ENCODE measurements at regions not wholly inside any gene's neighbourhood (a gene's known extent, or its start where the extent isn't known, plus 50 kb on each side); places are given as distances from the start of the nearest gene placed in this dataset.

DNA sequence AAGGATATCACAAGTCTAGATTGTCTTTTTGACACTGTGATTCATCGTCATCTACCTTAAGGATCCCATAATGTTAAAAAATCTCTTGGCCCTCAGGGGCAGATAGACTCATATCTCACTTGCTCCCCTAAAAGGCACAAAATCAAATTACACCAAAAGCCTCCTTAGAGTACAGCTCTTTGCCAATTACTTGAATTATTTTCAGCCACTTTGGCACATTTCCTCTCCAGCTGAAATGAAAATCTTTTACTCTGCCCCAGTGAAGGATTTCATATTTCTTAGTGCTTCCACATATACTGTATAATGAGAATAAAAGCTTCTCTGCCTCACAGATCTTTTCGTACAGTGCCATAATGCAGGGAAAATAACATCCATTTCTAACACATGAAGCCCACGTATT, 190.7 kb upstream of the GBE1 start:
- Histone ChIP-seq H2AFZ (ENCODE audit: low read length) (no peak overlapping the region), H3K9me3 (ENCODE audit: low read length) (no peaks in the 10 kb centered on the region), H3K36me3 (ENCODE audit: low read depth, low read length) (no peaks in the 10 kb centered on the region), H4K20me1 (ENCODE audit: low read length) (no peaks in the 10 kb centered on the region), H3K27ac (ENCODE audit: low read length) (no peak overlapping the region), H3K4me2 (ENCODE audit: low read length) (no peak overlapping the region), H3K79me2 (ENCODE audit: low read length) (no peaks in the 10 kb centered on the region), H3K4me1 (ENCODE audit: insufficient read depth, low read length) (no peaks in the 10 kb centered on the region), H3K27me3 (ENCODE audit: low read length) (no peaks in the 10 kb centered on the region), H3K4me3 (ENCODE audit: low read length) (no peak overlapping the region), H3F3A (ENCODE audit: low read length, unreplicated experiment) (no peaks in the 10 kb centered on the region), H3K9me2 (replicated peaks; ENCODE audit: low read length) (no peaks in the 10 kb centered on the region), H3K9ac (ENCODE audit: low read length) (no peak overlapping the region)
- ChIA-PET CTCF (no interaction called here), POLR2A (ENCODE audit: unreplicated experiment) (no interaction called here)
- TF ChIP-seq, protein P1, sequence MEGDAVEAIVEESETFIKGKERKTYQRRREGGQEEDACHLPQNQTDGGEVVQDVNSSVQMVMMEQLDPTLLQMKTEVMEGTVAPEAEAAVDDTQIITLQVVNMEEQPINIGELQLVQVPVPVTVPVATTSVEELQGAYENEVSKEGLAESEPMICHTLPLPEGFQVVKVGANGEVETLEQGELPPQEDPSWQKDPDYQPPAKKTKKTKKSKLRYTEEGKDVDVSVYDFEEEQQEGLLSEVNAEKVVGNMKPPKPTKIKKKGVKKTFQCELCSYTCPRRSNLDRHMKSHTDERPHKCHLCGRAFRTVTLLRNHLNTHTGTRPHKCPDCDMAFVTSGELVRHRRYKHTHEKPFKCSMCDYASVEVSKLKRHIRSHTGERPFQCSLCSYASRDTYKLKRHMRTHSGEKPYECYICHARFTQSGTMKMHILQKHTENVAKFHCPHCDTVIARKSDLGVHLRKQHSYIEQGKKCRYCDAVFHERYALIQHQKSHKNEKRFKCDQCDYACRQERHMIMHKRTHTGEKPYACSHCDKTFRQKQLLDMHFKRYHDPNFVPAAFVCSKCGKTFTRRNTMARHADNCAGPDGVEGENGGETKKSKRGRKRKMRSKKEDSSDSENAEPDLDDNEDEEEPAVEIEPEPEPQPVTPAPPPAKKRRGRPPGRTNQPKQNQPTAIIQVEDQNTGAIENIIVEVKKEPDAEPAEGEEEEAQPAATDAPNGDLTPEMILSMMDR (conservative IDR thresholded peaks at IDR 0.05; ENCODE audit: low read depth, low read length) = no peak
- TF ChIP-seq EZH2 (IDR thresholded peaks at IDR 0.05; ENCODE audit: low read length, unreplicated experiment) = no peak
- TF ChIP-seq EZH2phosphoT487 (IDR thresholded peaks at IDR 0.05; ENCODE audit: borderline replicate concordance, low read length) = no peak
- DNase-seq (no peak), ATAC-seq (no peak)
- intact Hi-C loops (cut with micrococcal nuclease) = no loop called here
- no TSS peak for BruUV-seq (replicated peaks)

DNA sequence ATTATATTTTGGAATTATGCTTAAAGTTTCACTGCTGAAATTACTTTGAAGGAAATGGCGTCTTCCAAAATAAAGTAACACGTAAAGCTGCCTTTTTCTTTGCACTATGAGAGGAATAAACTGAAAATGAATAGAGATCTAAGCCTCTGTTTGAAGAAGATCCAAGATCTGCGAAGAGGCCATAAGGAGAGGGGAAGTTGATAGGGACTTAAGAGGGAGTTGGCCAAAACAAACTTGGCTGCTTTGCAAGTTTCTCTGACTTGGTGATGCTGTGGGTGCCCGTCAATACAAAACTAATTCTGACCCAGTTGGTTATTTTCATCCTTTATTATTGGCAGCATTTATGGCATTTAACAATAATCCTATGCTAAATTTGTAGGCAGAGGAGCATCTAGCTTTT, 190.2 kb upstream of the GBE1 start:
- CTCF ChIA-PET = interaction anchor here (0.7 kb wide), 1 partner anchor 354 kb away, joined by 3 read pairs; no protein-coding TSS in a partner anchor
- intact Hi-C loops (cut with micrococcal nuclease) = no loop called here
- no peaks in the 10 kb centered on the region for H3K79me2 ChIP-seq (ENCODE audit: low read length)
- H3F3A ChIP-seq (ENCODE audit: low read length, unreplicated experiment) = no peaks in the 10 kb centered on the region
- no peak overlapping the region for H3K4me2 ChIP-seq (ENCODE audit: low read length)
- ATAC-seq = no peak
- DNase-seq = no peak
- POLR2A ChIA-PET (ENCODE audit: unreplicated experiment) = no interaction called here
- H3K9ac ChIP-seq (ENCODE audit: low read length) = no peak overlapping the region
- H3K4me3 ChIP-seq (ENCODE audit: low read length) = no peak overlapping the region
- H3K27me3 ChIP-seq (ENCODE audit: low read length) = no peaks in the 10 kb centered on the region
- BruUV-seq (replicated peaks) = no TSS peak
- no peak overlapping the region for H2AFZ ChIP-seq (ENCODE audit: low read length)
- H4K20me1 ChIP-seq (ENCODE audit: low read length) = no peaks in the 10 kb centered on the region
- H3K9me2 ChIP-seq (replicated peaks; ENCODE audit: low read length) = no peaks in the 10 kb centered on the region
- H3K27ac ChIP-seq (ENCODE audit: low read length) = no peak overlapping the region
- no peaks in the 10 kb centered on the region for H3K36me3 ChIP-seq (ENCODE audit: low read depth, low read length)
- H3K4me1 ChIP-seq (ENCODE audit: insufficient read depth, low read length) = no peaks in the 10 kb centered on the region
- TF ChIP-seq EZH2 (IDR thresholded peaks at IDR 0.05; ENCODE audit: low read length, unreplicated experiment) (no peak), EZH2phosphoT487 (IDR thresholded peaks at IDR 0.05; ENCODE audit: borderline replicate concordance, low read length) (no peak)
- TF ChIP-seq, protein P1 (conservative IDR thresholded peaks at IDR 0.05; ENCODE audit: low read depth, low read length) = no peak
- H3K9me3 ChIP-seq (ENCODE audit: low read length) = no peaks in the 10 kb centered on the region

DNA sequence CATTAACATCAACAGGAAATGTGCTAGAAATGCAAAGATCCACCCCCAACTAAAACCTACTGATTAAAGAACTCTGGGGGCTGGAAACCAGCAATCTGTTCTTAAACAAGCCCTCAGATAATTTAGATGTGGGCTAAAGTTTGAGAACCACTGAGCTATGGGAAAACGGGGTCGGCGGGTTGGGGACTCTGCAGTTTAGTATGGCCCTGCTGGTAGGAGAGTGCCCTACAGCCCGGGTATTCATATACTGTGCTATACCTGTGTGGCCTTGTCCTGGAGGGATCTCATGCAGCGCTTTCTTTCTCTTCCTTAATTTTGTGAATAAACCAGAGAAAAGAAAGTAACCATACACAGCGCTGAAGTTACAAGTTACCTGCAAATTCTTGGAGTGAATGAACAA, 189.7 kb upstream of the GBE1 start:
- ChIA-PET CTCF (interaction anchor here (0.7 kb wide), 1 partner anchor 354 kb away, joined by 3 read pairs; no protein-coding TSS in a partner anchor), POLR2A (ENCODE audit: unreplicated experiment) (no interaction called here)
- H3K79me2 ChIP-seq (ENCODE audit: low read length) = no peaks in the 10 kb centered on the region
- H3K4me3 ChIP-seq (ENCODE audit: low read length) = no peak overlapping the region
- no peak overlapping the region for H2AFZ ChIP-seq (ENCODE audit: low read length)
- no peaks in the 10 kb centered on the region for H3K4me1 ChIP-seq (ENCODE audit: insufficient read depth, low read length)
- DNase-seq = no peak
- H4K20me1 ChIP-seq (ENCODE audit: low read length) = no peaks in the 10 kb centered on the region
- H3K9ac ChIP-seq (ENCODE audit: low read length) = no peak overlapping the region
- no peaks in the 10 kb centered on the region for H3K9me2 ChIP-seq (replicated peaks; ENCODE audit: low read length)
- no peaks in the 10 kb centered on the region for H3K36me3 ChIP-seq (ENCODE audit: low read depth, low read length)
- no peak overlapping the region for H3K4me2 ChIP-seq (ENCODE audit: low read length)
- TF ChIP-seq EZH2 (IDR thresholded peaks at IDR 0.05; ENCODE audit: low read length, unreplicated experiment) (no peak), EZH2phosphoT487 (IDR thresholded peaks at IDR 0.05; ENCODE audit: borderline replicate concordance, low read length) (no peak)
- TF ChIP-seq, protein P1 (conservative IDR thresholded peaks at IDR 0.05; ENCODE audit: low read depth, low read length) = no peak
- H3K27ac ChIP-seq (ENCODE audit: low read length) = no peak overlapping the region
- BruUV-seq (replicated peaks) = no TSS peak
- ATAC-seq = no peak
- no peaks in the 10 kb centered on the region for H3F3A ChIP-seq (ENCODE audit: low read length, unreplicated experiment)
- H3K27me3 ChIP-seq (ENCODE audit: low read length) = no peaks in the 10 kb centered on the region
- intact Hi-C loops (cut with micrococcal nuclease) = no loop called here
- no peaks in the 10 kb centered on the region for H3K9me3 ChIP-seq (ENCODE audit: low read length)

Data from PC-3 (cell line).